ENCODE measurements at regions not wholly inside any gene's neighbourhood (a gene's known extent, or its start where the extent isn't known, plus 50 kb on each side); places are given as distances from the start of the nearest gene placed in this dataset.

- Histone ChIP-seq H3K4me3 (ENCODE audit: low read depth in 1 of 3, low read length in 3 of 3) (no peak overlapping the region), H3K9me3 (ENCODE audit: control insufficient read depth in 4 of 4, low read length in 3 of 4) (no peaks in the 10 kb centered on the region), H3K36me3 (ENCODE audit: control insufficient read depth in 4 of 4, insufficient read depth in 3 of 4, low read depth in 1 of 4, low read length in 3 of 4) (no peaks in the 10 kb centered on the region), H3K27ac (ENCODE audit: low read depth in 1 of 2, low read length in 2 of 2) (no peak overlapping the region), H3K9ac (ENCODE audit: low read depth in 1 of 2, low read length in 2 of 2) (no peak overlapping the region), H3K4me1 (ENCODE audit: control insufficient read depth in 4 of 4, insufficient read depth in 4 of 4, low read length in 3 of 4) (no peaks in the 10 kb centered on the region), H3K27me3 (ENCODE audit: control insufficient read depth in 4 of 4, insufficient read depth in 4 of 4, low read length in 3 of 4) (no peaks in the 10 kb centered on the region)
- WGBS: 18% methylated on average over 3 of the region's 3 CpGs
- no peak for DNase-seq (ENCODE audit: low spot score)
- peak; percentile 58 for TF ChIP-seq CTCF (IDR thresholded peaks at IDR 0.05; ENCODE audit: low read depth, low read length, missing input control)
- TF ChIP-seq SP1 (IDR thresholded peaks at IDR 0.05): no peak
- peak; percentile 83 to 88 for TF ChIP-seq RAD21 (IDR thresholded peaks at IDR 0.05)
Measured at GRCh38 chr6:55069132-55069781, 105.1 kb upstream of the HCRTR2 start.

GRCh38 chr6:55082021-55082420 lies 92.3 kb upstream of the HCRTR2 start:
- no peak overlapping the region for H3K27ac ChIP-seq (ENCODE audit: low read depth in 1 of 2, low read length in 2 of 2)
- WGBS: 87% methylated on average over 3 of the region's 3 CpGs

More at GRCh38 chr6:55082021-55082420, 92.3 kb upstream of the HCRTR2 start:
- no peaks in the 10 kb centered on the region for H3K27me3 ChIP-seq (ENCODE audit: control insufficient read depth in 4 of 4, insufficient read depth in 4 of 4, low read length in 3 of 4)
- TF ChIP-seq ZBTB33 (IDR thresholded peaks at IDR 0.05) (no peak), FOXA1 (IDR thresholded peaks at IDR 0.05) (no peak), EGR1 (IDR thresholded peaks at IDR 0.05; ENCODE audit: low read depth in 2 of 2) (no peak), HNF4G (IDR thresholded peaks at IDR 0.05) (no peak), SP1 (IDR thresholded peaks at IDR 0.05) (no peak), ATF3 (IDR thresholded peaks at IDR 0.05) (no peak), HNF4A (conservative IDR thresholded peaks at IDR 0.05) (no peak), FOXA2 (IDR thresholded peaks at IDR 0.05) (no peak), REST (IDR thresholded peaks at IDR 0.05) (no peak), GABPA (IDR thresholded peaks at IDR 0.05 in 1 of 2, conservative IDR thresholded peaks at IDR 0.05 in 1 of 2) (no peak), RXRA (IDR thresholded peaks at IDR 0.05) (no peak), RAD21 (IDR thresholded peaks at IDR 0.05) (no peak), CTCF (IDR thresholded peaks at IDR 0.05; ENCODE audit: low read depth, low read length, missing input control) (no peak), YY1 (IDR thresholded peaks at IDR 0.05) (no peak), JUND (IDR thresholded peaks at IDR 0.05) (no peak), TAF1 (conservative IDR thresholded peaks at IDR 0.05) (no peak), MAX (IDR thresholded peaks at IDR 0.05) (no peak), NR2F2 (IDR thresholded peaks at IDR 0.05) (no peak)
- H3K4me3 ChIP-seq (ENCODE audit: low read depth in 1 of 3, low read length in 3 of 3): no peak overlapping the region
- H3K36me3 ChIP-seq (ENCODE audit: control insufficient read depth in 4 of 4, insufficient read depth in 3 of 4, low read depth in 1 of 4, low read length in 3 of 4): no peaks in the 10 kb centered on the region
- H3K9ac ChIP-seq (ENCODE audit: low read depth in 1 of 2, low read length in 2 of 2): no peak overlapping the region
- no peaks in the 10 kb centered on the region for H3K9me3 ChIP-seq (ENCODE audit: control insufficient read depth in 4 of 4, low read length in 3 of 4)
- H3K4me1 ChIP-seq (ENCODE audit: control insufficient read depth in 4 of 4, insufficient read depth in 4 of 4, low read length in 3 of 4): no peaks in the 10 kb centered on the region
- DNase-seq (ENCODE audit: low spot score): no peak
